HCT116 (cell line): ENCODE measurements at regions not wholly inside any gene's neighbourhood (a gene's known extent, or its start where the extent isn't known, plus 50 kb on each side); places are given as distances from the start of the nearest gene placed in this dataset.

Source experiments
- ATAC-seq: fragments of 200-7000 bp; cut with Tn5 transposase; 2 replicates; pipeline ENCODE4 v1.9.1; 2020; ENCODE audit warnings: mild to moderate bottlenecking, moderate library complexity
- BruUV-seq: library from RNA; stranded (reverse); fragments of 400-500 nt; replicated peaks from 2 replicates; lab custom pipeline; 2021; lab: Mats Ljungman, UMichigan
- CTCF ChIA-PET: fragments of 300-600 bp; sonication (Branson Sonifier 250); formaldehyde crosslinking; loops from one replicate; lab custom pipeline; 2021; ENCODE audit warnings: antibody characterized with exemption; lab: Charles Lee
- POLR2A ChIA-PET: fragments of 300-600, 350-600 bp; sonication (Branson Sonifier 250); formaldehyde crosslinking; loops from one replicate; lab custom pipeline; 2021; ENCODE audit warnings: antibody characterized with exemption; lab: Charles Lee
- RAD21 ChIA-PET, 2 experiments: fragments of 300-600 bp; sonication (Branson Sonifier 250); formaldehyde crosslinking; loops; one replicate each; lab custom pipeline; 2023; ENCODE audit warnings: low total read pairs in 2 of 2; ENCODE audit not compliant: uncharacterized antibody in 2 of 2, unreplicated experiment in 2 of 2, low non-redundant PET in 1 of 2; lab: Charles Lee
- DNase-seq: peaks from one replicate; pipeline ENCODE4 v3.0.0-alpha.2; 2010; ENCODE audit warnings: low read depth, low spot score
- H2AFZ ChIP-seq: fragments of 200-600 bp; shearing (Covaris generic), sonication (generic); 2 replicates; pipeline ENCODE4 v1.6.1; 2017; ENCODE audit warnings: low read depth, mixed run types, mixed read lengths, antibody characterized with exemption, low read length; ENCODE audit not compliant: poor library complexity, severe bottlenecking
- H3K27ac ChIP-seq: 2 replicates; pipeline ENCODE4 v1.5.1; 2012; ENCODE audit warnings: low read depth, low read length
- H3K27me3 ChIP-seq: fragments of 200-600 bp; sonication (generic); 2 replicates; pipeline ENCODE4 v1.6.1; 2016; ENCODE audit warnings: mixed run types, low read length, mixed read lengths; ENCODE audit not compliant: insufficient read depth
- H3K36me3 ChIP-seq, 2 experiments: fragments of 200-500 bp in 1 of 2; fragments of 200-600 bp in 1 of 2; sonication (Bioruptor generic) in 1 of 2; sonication (generic) in 1 of 2; 2 replicates each; pipeline versions ENCODE4 v1.5.1 to v1.6.1; 2014 to 2016; ENCODE audit warnings: low read length in 2 of 2, inconsistent platforms in 1 of 2, mixed read lengths in 1 of 2, mixed run types in 1 of 2; ENCODE audit not compliant: insufficient read depth in 2 of 2, control insufficient read depth in 1 of 2
- H3K4me1 ChIP-seq, 2 experiments: fragments of 200-600 bp in 1 of 2; sonication (generic) in 1 of 2; 2 replicates each; pipeline versions ENCODE4 v1.5.1 to v1.6.1; 2012 to 2017; ENCODE audit warnings: low read length in 2 of 2, inconsistent platforms in 1 of 2, mild to moderate bottlenecking in 1 of 2, mixed read lengths in 1 of 2, mixed run types in 1 of 2, moderate library complexity in 1 of 2; ENCODE audit not compliant: insufficient read depth in 2 of 2, control insufficient read depth in 1 of 2
- H3K4me2 ChIP-seq: fragments of 200-600 bp; sonication (generic); 2 replicates; pipeline ENCODE4 v1.6.1; 2017; ENCODE audit warnings: mixed run types, low read length, mixed read lengths
- H3K4me3 ChIP-seq, 2 experiments: fragments of 200-600 bp in 1 of 2; sonication (generic) in 1 of 2; replicated peaks in 1 of 2; 2 replicates each; pipeline ENCODE4 v1.5.1; 2011 to 2016; ENCODE audit warnings: low read length in 2 of 2, control low read depth in 1 of 2, low read depth in 1 of 2, mild to moderate bottlenecking in 1 of 2, mixed read lengths in 1 of 2, mixed run types in 1 of 2
- H3K79me2 ChIP-seq: fragments of 200-600 bp; sonication (generic); 2 replicates; pipeline ENCODE4 v1.6.1; 2017; ENCODE audit warnings: mild to moderate bottlenecking, mixed run types, low read length, moderate library complexity, mixed read lengths; ENCODE audit not compliant: insufficient read depth
- H3K9ac ChIP-seq: fragments of 200-600 bp; sonication (generic); 2 replicates; pipeline ENCODE4 v1.6.1; 2016; ENCODE audit warnings: low read length, mixed read lengths
- H3K9me2 ChIP-seq: fragments of 200-600 bp; sonication (generic), shearing (Covaris generic); 2 replicates; pipeline ENCODE4 v1.6.1; 2017; ENCODE audit warnings: mixed run types, mild to moderate bottlenecking, moderate library complexity; ENCODE audit not compliant: insufficient read depth
- H3K9me3 ChIP-seq, 2 experiments: fragments of 200-500 bp in 1 of 2; fragments of 200-600 bp in 1 of 2; sonication (Bioruptor generic) in 1 of 2; sonication (generic) in 1 of 2; 2 replicates each; pipeline ENCODE4 v1.6.1; 2014 to 2017; ENCODE audit warnings: low read length in 2 of 2, mixed read lengths in 2 of 2, inconsistent platforms in 1 of 2, low read depth in 1 of 2, mild to moderate bottlenecking in 1 of 2, mixed run types in 1 of 2, moderate library complexity in 1 of 2; ENCODE audit not compliant: control insufficient read depth in 1 of 2, insufficient read depth in 1 of 2
- H4K20me1 ChIP-seq: fragments of 200-600 bp; sonication (generic), shearing (Covaris generic); 2 replicates; pipeline ENCODE4 v1.6.1; 2017; ENCODE audit warnings: mixed run types, mild to moderate bottlenecking, moderate library complexity; ENCODE audit not compliant: insufficient read depth
- CEBPB ChIP-seq: IDR thresholded peaks from 2 replicates; pipeline ENCODE4 v1.6.1; 2012; ENCODE audit warnings: low read depth
- EGR1 ChIP-seq: IDR thresholded peaks from 2 replicates; pipeline ENCODE4 v1.6.1; 2012; ENCODE audit warnings: low read depth
- ELF1 ChIP-seq: IDR thresholded peaks from 2 replicates; pipeline ENCODE4 v1.6.1; 2012; ENCODE audit warnings: low read depth, borderline replicate concordance
- EZH2 ChIP-seq: fragments of 200-600 bp; sonication (generic); IDR thresholded peaks from 2 replicates; pipeline ENCODE4 v1.6.1; 2017; ENCODE audit warnings: antibody characterized with exemption, mixed run types
- EZH2phosphoT487 ChIP-seq: fragments of 200-600 bp; IDR thresholded peaks from 2 replicates; pipeline ENCODE4 v1.6.1; 2018; ENCODE audit warnings: antibody characterized with exemption, borderline replicate concordance
- FOSL1 ChIP-seq: IDR thresholded peaks from 2 replicates; pipeline ENCODE4 v1.6.1; 2012; ENCODE audit warnings: low read depth
- JUND ChIP-seq: IDR thresholded peaks from 2 replicates; pipeline ENCODE4 v1.6.1; 2012
- MAX ChIP-seq: IDR thresholded peaks from 2 replicates; pipeline ENCODE4 v1.6.1; 2012
- POLR2A ChIP-seq: IDR thresholded peaks from 2 replicates; pipeline ENCODE4 v1.7.0; 2011; ENCODE audit warnings: borderline replicate concordance; ENCODE audit not compliant: insufficient read depth, insufficient read length; ENCODE audit errors: extremely low read depth
- POLR2AphosphoS5 ChIP-seq: IDR thresholded peaks from 2 replicates; pipeline ENCODE4 v1.6.1; 2011; ENCODE audit warnings: mild to moderate bottlenecking, low read depth, low read length, moderate library complexity
- RAD21 ChIP-seq: IDR thresholded peaks from 2 replicates; pipeline ENCODE4 v1.6.1; 2012; ENCODE audit warnings: low read depth, mild to moderate bottlenecking
- SP1 ChIP-seq: IDR thresholded peaks from 2 replicates; pipeline ENCODE4 v1.6.1; 2012; ENCODE audit warnings: low read depth
- SRF ChIP-seq: IDR thresholded peaks from 2 replicates; pipeline ENCODE4 v1.6.1; 2012; ENCODE audit warnings: low read depth
- TCF7L2 ChIP-seq: IDR thresholded peaks from 2 replicates; pipeline ENCODE4 v1.7.0; 2011; ENCODE audit warnings: borderline replicate concordance, inconsistent platforms; ENCODE audit not compliant: insufficient read depth, insufficient read length; ENCODE audit errors: extremely low read depth
- YY1 ChIP-seq: IDR thresholded peaks from 2 replicates; pipeline ENCODE4 v1.6.1; 2011; ENCODE audit warnings: low read length, low read depth, moderate library complexity, mild to moderate bottlenecking; ENCODE audit not compliant: insufficient replicate concordance; ENCODE audit errors: extremely low read depth
- ZNF274 ChIP-seq: fragments of 200-500 bp; sonication (Bioruptor generic); IDR thresholded peaks from 2 replicates; pipeline ENCODE4 v1.6.1; 2014; ENCODE audit warnings: mild to moderate bottlenecking, low read depth, low read length, inconsistent platforms
- intact Hi-C: fragments of 100-400 bp; cut with micrococcal nuclease; formaldehyde crosslinking; loops from 2 replicates; pipeline ENCODE4 v1.10.0; 2022
- TF ChIP-seq, protein P1 (sequence below): IDR thresholded peaks from 2 replicates; pipeline ENCODE4 v1.6.1; 2012; ENCODE audit warnings: low read depth
- TF ChIP-seq, protein P2 (sequence below): IDR thresholded peaks from 2 replicates; pipeline ENCODE4 v1.6.1; 2012

DNA sequence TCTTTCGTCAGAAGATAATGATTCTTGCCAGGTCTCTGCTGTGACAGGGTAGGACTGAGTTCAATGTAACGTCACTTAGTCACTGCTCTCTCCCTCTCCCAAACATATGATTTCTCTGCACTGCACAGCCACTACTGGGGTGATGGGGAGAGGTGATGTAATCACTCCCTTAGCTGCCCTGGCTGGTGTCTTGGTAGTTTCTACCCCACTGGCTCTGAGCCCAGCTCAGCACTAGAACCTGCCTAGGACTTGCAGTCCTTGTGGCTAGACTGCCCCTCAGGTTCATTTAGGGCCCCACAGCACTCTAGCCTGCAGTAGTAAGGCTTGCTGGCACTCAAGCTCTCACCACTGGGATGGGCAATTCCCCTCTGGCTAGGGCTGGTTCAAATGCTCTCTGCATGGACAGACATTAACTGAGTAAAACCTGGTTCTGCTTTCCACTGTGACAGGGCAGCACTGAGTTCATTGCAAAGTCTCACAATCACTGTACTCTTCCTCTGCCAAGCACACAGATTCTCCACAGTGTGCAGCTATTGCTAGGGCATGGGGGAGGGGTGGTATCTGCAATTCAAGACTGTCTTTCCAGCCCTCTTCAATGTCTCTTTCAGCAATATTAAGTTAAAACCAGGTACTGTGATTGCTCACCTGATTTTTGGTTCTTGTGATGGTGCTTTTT, 571.4 kb upstream of the FAT3 start:
- no TSS peak for BruUV-seq
- intact Hi-C loops = no loop called here
- Histone ChIP-seq H3K79me2 (no peaks in the 10 kb centered on the region), H4K20me1 (no peaks in the 10 kb centered on the region), H3K9ac (no peak overlapping the region), H3K9me3 (peaks cover 0 to 25% of the 10 kb centered on the region in 2 experiments; a peak in 2 of 4 replicates), H3K27me3 (no peaks in the 10 kb centered on the region), H2AFZ (no peak overlapping the region), H3K4me1 (no peaks in the 10 kb centered on the region), H3K27ac (no peak overlapping the region), H3K4me3 (no peak overlapping the region), H3K4me2 (no peak overlapping the region), H3K36me3 (no peaks in the 10 kb centered on the region), H3K9me2 (no peaks in the 10 kb centered on the region)
- no peak for ATAC-seq
- CTCF ChIA-PET = no interaction called here
- POLR2A ChIA-PET = no interaction called here
- DNase-seq = no peak
- RAD21 ChIA-PET = no interaction called here
- TF ChIP-seq MAX (no peak), CEBPB (no peak), EZH2phosphoT487 (no peak), POLR2AphosphoS5 (no peak), ELF1 (no peak), POLR2A (no peak), EZH2 (no peak), EGR1 (no peak), SRF (no peak), RAD21 (no peak), FOSL1 (no peak), TCF7L2 (no peak), ZNF274 (no peak), YY1 (no peak), JUND (no peak), SP1 (no peak)
- TF ChIP-seq, protein P1, sequence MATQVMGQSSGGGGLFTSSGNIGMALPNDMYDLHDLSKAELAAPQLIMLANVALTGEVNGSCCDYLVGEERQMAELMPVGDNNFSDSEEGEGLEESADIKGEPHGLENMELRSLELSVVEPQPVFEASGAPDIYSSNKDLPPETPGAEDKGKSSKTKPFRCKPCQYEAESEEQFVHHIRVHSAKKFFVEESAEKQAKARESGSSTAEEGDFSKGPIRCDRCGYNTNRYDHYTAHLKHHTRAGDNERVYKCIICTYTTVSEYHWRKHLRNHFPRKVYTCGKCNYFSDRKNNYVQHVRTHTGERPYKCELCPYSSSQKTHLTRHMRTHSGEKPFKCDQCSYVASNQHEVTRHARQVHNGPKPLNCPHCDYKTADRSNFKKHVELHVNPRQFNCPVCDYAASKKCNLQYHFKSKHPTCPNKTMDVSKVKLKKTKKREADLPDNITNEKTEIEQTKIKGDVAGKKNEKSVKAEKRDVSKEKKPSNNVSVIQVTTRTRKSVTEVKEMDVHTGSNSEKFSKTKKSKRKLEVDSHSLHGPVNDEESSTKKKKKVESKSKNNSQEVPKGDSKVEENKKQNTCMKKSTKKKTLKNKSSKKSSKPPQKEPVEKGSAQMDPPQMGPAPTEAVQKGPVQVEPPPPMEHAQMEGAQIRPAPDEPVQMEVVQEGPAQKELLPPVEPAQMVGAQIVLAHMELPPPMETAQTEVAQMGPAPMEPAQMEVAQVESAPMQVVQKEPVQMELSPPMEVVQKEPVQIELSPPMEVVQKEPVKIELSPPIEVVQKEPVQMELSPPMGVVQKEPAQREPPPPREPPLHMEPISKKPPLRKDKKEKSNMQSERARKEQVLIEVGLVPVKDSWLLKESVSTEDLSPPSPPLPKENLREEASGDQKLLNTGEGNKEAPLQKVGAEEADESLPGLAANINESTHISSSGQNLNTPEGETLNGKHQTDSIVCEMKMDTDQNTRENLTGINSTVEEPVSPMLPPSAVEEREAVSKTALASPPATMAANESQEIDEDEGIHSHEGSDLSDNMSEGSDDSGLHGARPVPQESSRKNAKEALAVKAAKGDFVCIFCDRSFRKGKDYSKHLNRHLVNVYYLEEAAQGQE = no peak
- TF ChIP-seq, protein P2, sequence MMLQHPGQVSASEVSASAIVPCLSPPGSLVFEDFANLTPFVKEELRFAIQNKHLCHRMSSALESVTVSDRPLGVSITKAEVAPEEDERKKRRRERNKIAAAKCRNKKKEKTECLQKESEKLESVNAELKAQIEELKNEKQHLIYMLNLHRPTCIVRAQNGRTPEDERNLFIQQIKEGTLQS = no peak
